WTC11 (cell line): ENCODE measurements at regions not wholly inside any gene's neighbourhood (a gene's known extent, or its start where the extent isn't known, plus 50 kb on each side); places are given as distances from the start of the nearest gene placed in this dataset.

ENCODE experiments used
- ATAC-seq: fragments of 200-7000 bp; cut with Tn5 transposase; 2 replicates; pipeline ENCODE4 v1.10.0; 2021; ENCODE audit warnings: mild to moderate bottlenecking, moderate library complexity
- CTCF ChIA-PET: fragments of 300-600 bp; sonication (Branson Sonifier 250); formaldehyde crosslinking; loops from one replicate; lab custom pipeline; 2021; ENCODE audit warnings: antibody characterized with exemption; lab: Charles Lee
- POLR2A ChIA-PET: fragments of 350-600 bp; sonication (Branson Sonifier 250); formaldehyde crosslinking; loops from one replicate; lab custom pipeline; 2021; ENCODE audit warnings: antibody characterized with exemption; lab: Charles Lee
- DNase-seq: peaks from one replicate; pipeline ENCODE4 v3.0.0; 2021; ENCODE audit warnings: low spot score
- H3K27ac Mint-ChIP-seq: 2 replicates; pipeline ENCODE4 v1.8.0; 2021; ENCODE audit warnings: mixed read lengths
- H3K27me3 Mint-ChIP-seq: 2 replicates; pipeline ENCODE4 v1.8.0; 2021; ENCODE audit warnings: low read depth, mild to moderate bottlenecking, moderate library complexity, mixed read lengths
- H3K36me3 Mint-ChIP-seq: 2 replicates; pipeline ENCODE4 v1.8.0; 2021; ENCODE audit warnings: mixed read lengths
- H3K4me1 Mint-ChIP-seq: 2 replicates; pipeline ENCODE4 v1.8.0; 2022; ENCODE audit warnings: mixed read lengths
- H3K4me3 Mint-ChIP-seq: 2 replicates; pipeline ENCODE4 v1.8.0; 2021; ENCODE audit warnings: mild to moderate bottlenecking, moderate library complexity, mixed read lengths
- H3K9me3 Mint-ChIP-seq: 2 replicates; pipeline ENCODE4 v1.8.0; 2021; ENCODE audit warnings: mixed read lengths
- ATF1 ChIP-seq: sonication (generic); formaldehyde crosslinking; IDR thresholded peaks from 2 replicates; pipeline ENCODE4 v1.8.1; 2023; ENCODE audit warnings: mild to moderate bottlenecking, moderate library complexity, missing genetic modification reagents
- CREB1 ChIP-seq: sonication (generic); formaldehyde crosslinking; IDR thresholded peaks from 2 replicates; pipeline ENCODE4 v1.8.0; 2023; ENCODE audit warnings: mild to moderate bottlenecking, missing genetic modification reagents
- CREM ChIP-seq: sonication (generic); formaldehyde crosslinking; IDR thresholded peaks from 2 replicates; pipeline ENCODE4 v1.8.1; 2022; ENCODE audit warnings: mild to moderate bottlenecking, missing genetic modification reagents, moderate library complexity
- ETV6 ChIP-seq: sonication (generic); formaldehyde crosslinking; IDR thresholded peaks from 2 replicates; pipeline ENCODE4 v1.8.1; 2022; ENCODE audit warnings: mild to moderate bottlenecking, missing genetic modification reagents
- FOXK1 ChIP-seq: sonication (generic); formaldehyde crosslinking; IDR thresholded peaks from 2 replicates; pipeline ENCODE4 v1.8.0; 2022; ENCODE audit warnings: mild to moderate bottlenecking, moderate library complexity, missing genetic modification reagents
- GABPB1 ChIP-seq: sonication (generic); formaldehyde crosslinking; IDR thresholded peaks from 2 replicates; pipeline ENCODE4 v1.8.1; 2023; ENCODE audit warnings: mild to moderate bottlenecking, missing genetic modification reagents
- HMGA2 ChIP-seq: fragments of 250-450 bp; sonication (Bioruptor Pico); IDR thresholded peaks from 2 replicates; pipeline ENCODE4 v1.4.0; 2021; ENCODE audit warnings: mild to moderate bottlenecking, moderate library complexity
- NFATC4 ChIP-seq: fragments of 250-450 bp; sonication (Bioruptor Pico); IDR thresholded peaks from 2 replicates; pipeline ENCODE4 v1.9.0; 2021; ENCODE audit warnings: mild to moderate bottlenecking
- NFE2L1 ChIP-seq: sonication (generic); formaldehyde crosslinking; IDR thresholded peaks from 2 replicates; pipeline ENCODE4 v1.8.1; 2023; ENCODE audit warnings: missing genetic modification reagents
- NFYB ChIP-seq: sonication (generic); formaldehyde crosslinking; conservative IDR thresholded peaks from 2 replicates; pipeline ENCODE4 v1.8.0; 2022; ENCODE audit warnings: low read depth, missing genetic modification reagents
- NR3C1 ChIP-seq: sonication (generic); formaldehyde crosslinking; conservative IDR thresholded peaks from 2 replicates; pipeline ENCODE4 v1.8.1; 2023; ENCODE audit warnings: low read depth, mild to moderate bottlenecking, missing genetic modification reagents
- OVOL2 ChIP-seq: fragments of 250-450 bp; sonication (Bioruptor Pico); IDR thresholded peaks from 2 replicates; pipeline ENCODE4 v1.9.0; 2021; ENCODE audit warnings: mild to moderate bottlenecking, borderline replicate concordance
- RORB ChIP-seq: fragments of 250-450 bp; sonication (Bioruptor Pico); IDR thresholded peaks from 2 replicates; pipeline ENCODE4 v1.9.0; 2021; ENCODE audit warnings: mild to moderate bottlenecking
- SMAD4 ChIP-seq: sonication (generic); formaldehyde crosslinking; IDR thresholded peaks from 2 replicates; pipeline ENCODE4 v1.8.0; 2022; ENCODE audit warnings: mild to moderate bottlenecking, missing genetic modification reagents
- TCF7 ChIP-seq: sonication (generic); formaldehyde crosslinking; IDR thresholded peaks from 2 replicates; pipeline ENCODE4 v1.8.0; 2022; ENCODE audit warnings: mild to moderate bottlenecking, low read depth, missing genetic modification reagents, moderate library complexity
- ZBTB21 ChIP-seq: sonication (generic); formaldehyde crosslinking; IDR thresholded peaks from 2 replicates; pipeline ENCODE4 v1.8.1; 2023; ENCODE audit warnings: mild to moderate bottlenecking, missing genetic modification reagents, borderline replicate concordance
- ZNF121 ChIP-seq: sonication (generic); formaldehyde crosslinking; IDR thresholded peaks from 2 replicates; pipeline ENCODE4 v1.8.0; 2023; ENCODE audit warnings: missing genetic modification reagents
- ZNF396 ChIP-seq: fragments of 250-450 bp; sonication (Bioruptor Pico); IDR thresholded peaks from 2 replicates; pipeline ENCODE4 v1.8.0; 2021; ENCODE audit warnings: mild to moderate bottlenecking, moderate library complexity, borderline replicate concordance
- TF ChIP-seq, protein P1 (sequence below): fragments of 250-450 bp; sonication (Bioruptor Pico); IDR thresholded peaks from 2 replicates; pipeline ENCODE4 v1.8.0; 2021; ENCODE audit warnings: mild to moderate bottlenecking
- TF ChIP-seq, protein P2 (sequence below): fragments of 250-450 bp; sonication (Bioruptor Pico); IDR thresholded peaks from 2 replicates; pipeline ENCODE4 v1.9.0; 2021; ENCODE audit warnings: mild to moderate bottlenecking, borderline replicate concordance
- TF ChIP-seq, protein P3 (sequence below): sonication (generic); formaldehyde crosslinking; IDR thresholded peaks from 2 replicates; pipeline ENCODE4 v1.8.1; 2023; ENCODE audit warnings: mild to moderate bottlenecking, missing genetic modification reagents, moderate library complexity
- TF ChIP-seq, protein P4 (sequence below): sonication (generic); formaldehyde crosslinking; IDR thresholded peaks from 2 replicates; pipeline ENCODE4 v1.8.1; 2022; ENCODE audit warnings: low read depth, missing genetic modification reagents, borderline replicate concordance
- TF ChIP-seq, protein P5 (sequence below): sonication (generic); formaldehyde crosslinking; conservative IDR thresholded peaks from 2 replicates; pipeline ENCODE4 v1.8.1; 2022; ENCODE audit warnings: mild to moderate bottlenecking, missing genetic modification reagents
- TF ChIP-seq, protein P6 (sequence below): fragments of 250-450 bp; sonication (Bioruptor Pico); conservative IDR thresholded peaks from 2 replicates; pipeline ENCODE4 v1.9.0; 2021; ENCODE audit warnings: mild to moderate bottlenecking
- TF ChIP-seq, protein P7 (sequence below): sonication (generic); formaldehyde crosslinking; IDR thresholded peaks from 2 replicates; pipeline ENCODE4 v1.8.0; 2022; ENCODE audit warnings: mild to moderate bottlenecking, missing genetic modification reagents

DNA sequence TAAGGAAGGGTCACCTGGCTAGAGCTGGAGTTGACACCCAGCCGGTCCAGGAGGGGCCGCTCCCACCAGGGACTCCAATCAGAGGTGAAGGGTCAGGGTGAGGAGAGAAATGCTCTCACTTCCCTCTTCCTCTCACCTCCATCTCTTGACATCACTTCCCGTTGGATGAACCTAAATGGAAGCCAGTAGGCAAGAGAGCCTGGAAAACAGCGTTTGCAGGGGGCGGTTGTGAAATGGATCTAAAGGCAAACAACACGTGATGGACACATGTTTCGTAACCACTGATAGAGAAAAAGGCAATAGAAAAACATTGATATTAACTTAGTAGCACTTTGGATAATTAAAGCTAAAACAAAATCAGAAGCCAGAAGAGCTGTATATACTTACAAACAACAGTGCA lies 105.6 kb upstream of the FOXA2 start:
- Mint-ChIP-seq H3K27me3 (peaks cover 20% of the 10 kb centered on the region), H3K9me3 (peaks cover 34% of the 10 kb centered on the region), H3K27ac (no peak overlapping the region), H3K4me1 (peaks cover 7% of the 10 kb centered on the region), H3K4me3 (no peak overlapping the region), H3K36me3 (peaks cover 5% of the 10 kb centered on the region; the same call in 1 of the 2 replicates)
- no peak for DNase-seq
- ATAC-seq: no peak
- CTCF ChIA-PET: interaction anchor here (1.1 to 4.3 kb wide), 9 partner anchors 12 to 556 kb away, joined by 3 to 57 read pairs (median 6); no protein-coding TSS in a partner anchor
- TF ChIP-seq ETV6 (CRISPR knock-in tag): no peak
- no peak for TF ChIP-seq SMAD4 (CRISPR knock-in tag)
- no peak for TF ChIP-seq CREB1 (CRISPR knock-in tag)
- no peak for TF ChIP-seq ATF1 (CRISPR knock-in tag)
- no peak for TF ChIP-seq OVOL2 (CRISPR knock-in tag)
- TF ChIP-seq NR3C1 (CRISPR knock-in tag): no peak
- no peak for TF ChIP-seq NFATC4
- TF ChIP-seq TCF7 (CRISPR knock-in tag): no peak
- no peak for TF ChIP-seq RORB (CRISPR knock-in tag)
- TF ChIP-seq, protein P1, sequence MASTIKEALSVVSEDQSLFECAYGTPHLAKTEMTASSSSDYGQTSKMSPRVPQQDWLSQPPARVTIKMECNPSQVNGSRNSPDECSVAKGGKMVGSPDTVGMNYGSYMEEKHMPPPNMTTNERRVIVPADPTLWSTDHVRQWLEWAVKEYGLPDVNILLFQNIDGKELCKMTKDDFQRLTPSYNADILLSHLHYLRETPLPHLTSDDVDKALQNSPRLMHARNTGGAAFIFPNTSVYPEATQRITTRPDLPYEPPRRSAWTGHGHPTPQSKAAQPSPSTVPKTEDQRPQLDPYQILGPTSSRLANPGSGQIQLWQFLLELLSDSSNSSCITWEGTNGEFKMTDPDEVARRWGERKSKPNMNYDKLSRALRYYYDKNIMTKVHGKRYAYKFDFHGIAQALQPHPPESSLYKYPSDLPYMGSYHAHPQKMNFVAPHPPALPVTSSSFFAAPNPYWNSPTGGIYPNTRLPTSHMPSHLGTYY (CRISPR knock-in tag): no peak
- no peak for TF ChIP-seq NFYB
- TF ChIP-seq, protein P2, sequence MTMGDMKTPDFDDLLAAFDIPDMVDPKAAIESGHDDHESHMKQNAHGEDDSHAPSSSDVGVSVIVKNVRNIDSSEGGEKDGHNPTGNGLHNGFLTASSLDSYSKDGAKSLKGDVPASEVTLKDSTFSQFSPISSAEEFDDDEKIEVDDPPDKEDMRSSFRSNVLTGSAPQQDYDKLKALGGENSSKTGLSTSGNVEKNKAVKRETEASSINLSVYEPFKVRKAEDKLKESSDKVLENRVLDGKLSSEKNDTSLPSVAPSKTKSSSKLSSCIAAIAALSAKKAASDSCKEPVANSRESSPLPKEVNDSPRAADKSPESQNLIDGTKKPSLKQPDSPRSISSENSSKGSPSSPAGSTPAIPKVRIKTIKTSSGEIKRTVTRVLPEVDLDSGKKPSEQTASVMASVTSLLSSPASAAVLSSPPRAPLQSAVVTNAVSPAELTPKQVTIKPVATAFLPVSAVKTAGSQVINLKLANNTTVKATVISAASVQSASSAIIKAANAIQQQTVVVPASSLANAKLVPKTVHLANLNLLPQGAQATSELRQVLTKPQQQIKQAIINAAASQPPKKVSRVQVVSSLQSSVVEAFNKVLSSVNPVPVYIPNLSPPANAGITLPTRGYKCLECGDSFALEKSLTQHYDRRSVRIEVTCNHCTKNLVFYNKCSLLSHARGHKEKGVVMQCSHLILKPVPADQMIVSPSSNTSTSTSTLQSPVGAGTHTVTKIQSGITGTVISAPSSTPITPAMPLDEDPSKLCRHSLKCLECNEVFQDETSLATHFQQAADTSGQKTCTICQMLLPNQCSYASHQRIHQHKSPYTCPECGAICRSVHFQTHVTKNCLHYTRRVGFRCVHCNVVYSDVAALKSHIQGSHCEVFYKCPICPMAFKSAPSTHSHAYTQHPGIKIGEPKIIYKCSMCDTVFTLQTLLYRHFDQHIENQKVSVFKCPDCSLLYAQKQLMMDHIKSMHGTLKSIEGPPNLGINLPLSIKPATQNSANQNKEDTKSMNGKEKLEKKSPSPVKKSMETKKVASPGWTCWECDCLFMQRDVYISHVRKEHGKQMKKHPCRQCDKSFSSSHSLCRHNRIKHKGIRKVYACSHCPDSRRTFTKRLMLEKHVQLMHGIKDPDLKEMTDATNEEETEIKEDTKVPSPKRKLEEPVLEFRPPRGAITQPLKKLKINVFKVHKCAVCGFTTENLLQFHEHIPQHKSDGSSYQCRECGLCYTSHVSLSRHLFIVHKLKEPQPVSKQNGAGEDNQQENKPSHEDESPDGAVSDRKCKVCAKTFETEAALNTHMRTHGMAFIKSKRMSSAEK (CRISPR knock-in tag): no peak
- TF ChIP-seq, protein P3, sequence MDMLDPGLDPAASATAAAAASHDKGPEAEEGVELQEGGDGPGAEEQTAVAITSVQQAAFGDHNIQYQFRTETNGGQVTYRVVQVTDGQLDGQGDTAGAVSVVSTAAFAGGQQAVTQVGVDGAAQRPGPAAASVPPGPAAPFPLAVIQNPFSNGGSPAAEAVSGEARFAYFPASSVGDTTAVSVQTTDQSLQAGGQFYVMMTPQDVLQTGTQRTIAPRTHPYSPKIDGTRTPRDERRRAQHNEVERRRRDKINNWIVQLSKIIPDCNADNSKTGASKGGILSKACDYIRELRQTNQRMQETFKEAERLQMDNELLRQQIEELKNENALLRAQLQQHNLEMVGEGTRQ (CRISPR knock-in tag): no peak
- no peak for TF ChIP-seq ZBTB21 (CRISPR knock-in tag)
- TF ChIP-seq ZNF396 (CRISPR knock-in tag): no peak
- no peak for TF ChIP-seq NFE2L1 (CRISPR knock-in tag)
- POLR2A ChIA-PET: no interaction called here

DNA sequence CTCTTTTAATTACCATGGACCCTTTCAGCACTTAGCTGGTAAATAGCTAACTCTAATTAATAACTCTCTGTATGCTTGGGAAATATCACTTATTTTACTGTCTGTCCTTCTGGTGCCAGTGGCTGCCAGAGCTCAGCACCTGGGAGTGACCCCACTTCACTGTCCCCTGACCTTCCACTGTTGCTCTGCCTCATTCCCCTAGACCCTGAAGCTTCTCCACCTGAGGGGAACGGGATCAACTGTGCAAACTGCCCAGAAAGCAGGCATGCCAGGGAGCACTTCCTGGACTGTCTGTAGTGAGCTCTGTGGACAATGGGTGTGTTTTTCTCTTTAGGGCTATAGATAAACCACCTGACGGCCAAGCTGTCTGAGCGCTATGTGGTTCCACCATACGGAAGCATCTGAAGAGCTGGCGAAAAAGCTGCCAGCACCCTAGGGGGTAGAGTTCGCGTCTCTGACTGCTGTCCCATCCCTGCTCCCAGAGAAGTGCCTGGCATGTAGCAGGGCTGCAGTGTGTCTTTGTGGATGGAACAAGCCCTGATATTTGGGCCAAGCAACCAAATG lies 106.3 kb upstream of the FOXA2 start:
- Mint-ChIP-seq H3K36me3 (peaks cover 5% of the 10 kb centered on the region; the same call in 1 of the 2 replicates), H3K4me3 (no peak overlapping the region), H3K9me3 (peaks cover 34% of the 10 kb centered on the region), H3K4me1 (peaks cover 7% of the 10 kb centered on the region), H3K27me3 (peaks cover 20% of the 10 kb centered on the region), H3K27ac (no peak overlapping the region)
- ChIA-PET POLR2A (no interaction called here), CTCF (interaction anchor here (0.5 to 4.3 kb wide), 28 partner anchors 11 to 659 kb away, joined by 3 to 57 read pairs (median 9); partner anchors contain the start of genes NXT1, SSTR4 and THBD)
- ATAC-seq: no peak
- DNase-seq: no peak
- no peak for TF ChIP-seq CREM
- TF ChIP-seq FOXK1: no peak
- TF ChIP-seq ZNF121 (CRISPR knock-in tag): no peak
- TF ChIP-seq, protein P4, sequence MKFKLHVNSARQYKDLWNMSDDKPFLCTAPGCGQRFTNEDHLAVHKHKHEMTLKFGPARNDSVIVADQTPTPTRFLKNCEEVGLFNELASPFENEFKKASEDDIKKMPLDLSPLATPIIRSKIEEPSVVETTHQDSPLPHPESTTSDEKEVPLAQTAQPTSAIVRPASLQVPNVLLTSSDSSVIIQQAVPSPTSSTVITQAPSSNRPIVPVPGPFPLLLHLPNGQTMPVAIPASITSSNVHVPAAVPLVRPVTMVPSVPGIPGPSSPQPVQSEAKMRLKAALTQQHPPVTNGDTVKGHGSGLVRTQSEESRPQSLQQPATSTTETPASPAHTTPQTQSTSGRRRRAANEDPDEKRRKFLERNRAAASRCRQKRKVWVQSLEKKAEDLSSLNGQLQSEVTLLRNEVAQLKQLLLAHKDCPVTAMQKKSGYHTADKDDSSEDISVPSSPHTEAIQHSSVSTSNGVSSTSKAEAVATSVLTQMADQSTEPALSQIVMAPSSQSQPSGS (CRISPR knock-in tag): no peak
- TF ChIP-seq, protein P5, sequence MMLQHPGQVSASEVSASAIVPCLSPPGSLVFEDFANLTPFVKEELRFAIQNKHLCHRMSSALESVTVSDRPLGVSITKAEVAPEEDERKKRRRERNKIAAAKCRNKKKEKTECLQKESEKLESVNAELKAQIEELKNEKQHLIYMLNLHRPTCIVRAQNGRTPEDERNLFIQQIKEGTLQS (CRISPR knock-in tag): no peak
- TF ChIP-seq, protein P6, sequence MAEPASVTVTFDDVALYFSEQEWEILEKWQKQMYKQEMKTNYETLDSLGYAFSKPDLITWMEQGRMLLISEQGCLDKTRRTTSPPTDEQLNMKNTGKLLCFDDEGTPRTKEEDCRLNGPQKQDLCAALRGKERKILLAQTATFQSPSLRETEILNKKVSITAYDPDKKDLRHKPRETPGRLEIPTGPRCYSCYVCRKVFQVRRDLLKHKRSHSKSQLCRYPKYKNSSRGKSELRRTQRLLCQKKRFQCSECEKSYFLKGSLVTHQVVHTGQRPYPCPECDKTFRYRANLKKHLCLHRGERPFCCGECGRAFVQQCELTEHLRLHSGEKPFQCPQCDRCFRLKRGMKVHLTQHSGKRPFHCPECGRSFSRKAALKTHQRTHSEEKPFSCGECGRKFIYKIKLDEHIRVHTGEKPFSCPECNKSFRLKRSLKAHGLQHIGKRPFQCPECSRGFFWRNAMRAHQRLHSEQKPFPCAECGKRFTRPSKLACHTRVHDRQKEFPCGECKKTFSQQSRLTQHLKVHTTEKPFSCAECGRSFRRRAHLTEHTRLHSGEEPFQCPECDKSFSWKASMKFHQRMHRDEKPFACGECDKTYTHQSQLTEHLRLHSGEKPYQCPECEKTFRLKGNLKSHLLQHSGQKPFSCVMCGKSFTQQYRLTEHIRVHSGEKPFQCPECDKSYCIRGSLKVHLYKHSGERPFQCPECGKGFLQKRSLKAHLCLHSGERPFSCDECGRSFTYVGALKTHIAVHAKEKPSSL (CRISPR knock-in tag): no peak
- no peak for TF ChIP-seq GABPB1 (CRISPR knock-in tag)
- TF ChIP-seq, protein P7, sequence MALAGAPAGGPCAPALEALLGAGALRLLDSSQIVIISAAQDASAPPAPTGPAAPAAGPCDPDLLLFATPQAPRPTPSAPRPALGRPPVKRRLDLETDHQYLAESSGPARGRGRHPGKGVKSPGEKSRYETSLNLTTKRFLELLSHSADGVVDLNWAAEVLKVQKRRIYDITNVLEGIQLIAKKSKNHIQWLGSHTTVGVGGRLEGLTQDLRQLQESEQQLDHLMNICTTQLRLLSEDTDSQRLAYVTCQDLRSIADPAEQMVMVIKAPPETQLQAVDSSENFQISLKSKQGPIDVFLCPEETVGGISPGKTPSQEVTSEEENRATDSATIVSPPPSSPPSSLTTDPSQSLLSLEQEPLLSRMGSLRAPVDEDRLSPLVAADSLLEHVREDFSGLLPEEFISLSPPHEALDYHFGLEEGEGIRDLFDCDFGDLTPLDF (CRISPR knock-in tag): no peak
- no peak for TF ChIP-seq HMGA2 (CRISPR knock-in tag)
